ENCODE measurements at regions not wholly inside any gene's neighbourhood (a gene's known extent, or its start where the extent isn't known, plus 50 kb on each side); places are given as distances from the start of the nearest gene placed in this dataset.

DNA sequence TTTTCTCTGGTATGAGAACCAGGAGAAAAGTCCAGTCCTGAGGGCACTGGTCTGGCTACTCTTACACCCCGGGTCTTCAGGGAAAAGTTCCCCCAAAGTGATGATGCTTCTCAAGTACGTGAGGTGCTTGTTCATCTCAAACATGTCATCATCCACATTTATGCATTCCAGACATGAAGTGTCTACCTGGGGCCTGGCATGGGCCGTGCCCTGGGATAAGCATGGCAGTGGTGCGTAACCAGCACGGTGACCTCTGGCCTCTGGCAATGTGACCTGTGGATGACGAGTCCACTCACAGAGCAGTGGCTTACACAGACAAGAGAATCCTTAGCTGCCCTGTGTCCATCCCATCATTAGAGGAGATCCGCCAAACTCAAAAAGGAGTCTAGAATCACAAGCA lies 74.8 kb upstream of the LGALSL start:
- H2BK120ac ChIP-seq (ENCODE audit: low read depth, low read length) = no peak overlapping the region
- H3K4ac ChIP-seq (ENCODE audit: low read length) = no peak overlapping the region
- WGBS, 2 donors (ENCODE audit: extremely low coverage in 2 of 2, insufficient read length in 2 of 2, insufficient replicate concordance in 1 of 2) = no CpG with 5 or more reads among the region's 7 CpGs
- no peak overlapping the region for H2BK12ac ChIP-seq (ENCODE audit: low read length)
- no peak overlapping the region for H2BK15ac ChIP-seq (ENCODE audit: low read length)
- H4K8ac ChIP-seq (ENCODE audit: low read depth, low read length) = peak overlapping the region; percentile 1
- H3K79me1 ChIP-seq (ENCODE audit: low read depth, low read length) = no peaks in the 10 kb centered on the region
- peak overlapping the region; percentile 72 for H3K14ac ChIP-seq (ENCODE audit: low read length)
- no peak overlapping the region for H2BK5ac ChIP-seq (ENCODE audit: low read length)
- no peaks in the 10 kb centered on the region for H3K36me3 ChIP-seq (replicated peaks in 1 of 2; ENCODE audit: control insufficient read depth in 2 of 2, insufficient read depth in 2 of 2, low read length in 2 of 2)
- H4K91ac ChIP-seq (ENCODE audit: low read depth, low read length, poor library complexity) = no peak overlapping the region
- H3K4me3 ChIP-seq (ENCODE audit: low read length in 2 of 2) = no peak overlapping the region
- no peak for DNase-seq (ENCODE audit: low spot score)
- H3K23ac ChIP-seq (ENCODE audit: low read depth, low read length, poor library complexity) = no peak overlapping the region
- H3K4me1 ChIP-seq (ENCODE audit: control insufficient read depth in 2 of 2, insufficient read depth in 1 of 2, low read depth in 1 of 2, low read length in 2 of 2) = peaks cover 1 to 2% of the 10 kb centered on the region in 2 donors
- no peaks in the 10 kb centered on the region for H3K27me3 ChIP-seq (ENCODE audit: control insufficient read depth in 3 of 3, insufficient read depth in 3 of 3, low read depth in 1 of 3, low read length in 3 of 3)
- no peak overlapping the region for H3K9ac ChIP-seq (ENCODE audit: low read depth, low read length, poor library complexity)
- H2AFZ ChIP-seq (ENCODE audit: low read length) = no peak overlapping the region
- H3K27ac ChIP-seq (replicated peaks; ENCODE audit: low read length) = no peak overlapping the region
- no peak overlapping the region for H3K4me2 ChIP-seq (ENCODE audit: insufficient read depth, low read length, poor library complexity, severe bottlenecking)
- no peak overlapping the region for H3K18ac ChIP-seq (ENCODE audit: low read length)
- no peaks in the 10 kb centered on the region for H3K9me3 ChIP-seq (replicated peaks in 1 of 2; ENCODE audit: control insufficient read depth in 2 of 2, insufficient read depth in 1 of 2, low read depth in 1 of 2, low read length in 2 of 2)
- H2AK5ac ChIP-seq (ENCODE audit: low read depth, low read length) = no peak overlapping the region

DNA sequence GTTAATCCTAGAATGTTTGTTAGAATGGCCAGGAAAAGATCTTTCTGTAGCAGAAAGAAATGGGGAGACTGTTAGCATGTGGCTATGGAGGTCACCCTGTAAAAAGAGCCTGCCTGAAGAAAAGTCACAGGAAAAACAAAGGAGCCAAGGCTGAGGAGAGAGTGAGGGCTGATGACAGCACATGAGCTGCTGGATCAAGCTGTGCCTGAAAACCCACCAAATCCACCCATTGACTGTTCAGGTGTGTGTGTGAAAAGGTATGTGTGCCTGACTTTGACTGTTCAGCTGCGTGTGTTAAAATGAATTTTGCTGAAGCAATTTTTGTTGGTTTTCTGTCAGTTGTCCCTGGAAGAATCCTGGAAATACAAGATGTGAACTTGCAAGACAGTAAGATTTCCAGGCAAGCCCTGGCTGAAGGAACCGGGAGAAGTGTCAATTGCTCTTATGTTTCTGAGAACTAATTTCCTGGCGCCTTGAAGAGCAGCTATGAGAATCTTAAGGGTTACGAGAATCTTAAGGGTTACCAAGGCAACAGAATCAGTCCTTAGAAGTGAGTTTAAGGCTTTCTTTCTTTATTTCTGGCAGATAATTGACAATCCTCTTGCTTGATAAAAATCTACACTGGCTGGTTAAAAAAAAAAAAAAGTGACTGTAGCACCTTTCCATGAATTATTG lies 73.0 kb upstream of the LGALSL start:
- Histone ChIP-seq H2BK12ac (ENCODE audit: low read length) (no peak overlapping the region), H3K79me1 (ENCODE audit: low read depth, low read length) (no peaks in the 10 kb centered on the region), H3K9me3 (replicated peaks in 1 of 2; ENCODE audit: control insufficient read depth in 2 of 2, insufficient read depth in 1 of 2, low read depth in 1 of 2, low read length in 2 of 2) (no peaks in the 10 kb centered on the region), H3K4me1 (ENCODE audit: control insufficient read depth in 2 of 2, insufficient read depth in 1 of 2, low read depth in 1 of 2, low read length in 2 of 2) (peaks cover 1 to 2% of the 10 kb centered on the region in 2 donors), H3K4me3 (ENCODE audit: low read length in 2 of 2) (no peak overlapping the region), H3K18ac (ENCODE audit: low read length) (no peak overlapping the region), H3K4ac (ENCODE audit: low read length) (no peak overlapping the region), H3K27ac (replicated peaks; ENCODE audit: low read length) (no peak overlapping the region), H3K4me2 (ENCODE audit: insufficient read depth, low read length, poor library complexity, severe bottlenecking) (no peak overlapping the region), H2BK15ac (ENCODE audit: low read length) (no peak overlapping the region), H4K8ac (ENCODE audit: low read depth, low read length) (no peak overlapping the region), H4K91ac (ENCODE audit: low read depth, low read length, poor library complexity) (no peak overlapping the region), H2AK5ac (ENCODE audit: low read depth, low read length) (no peak overlapping the region), H3K23ac (ENCODE audit: low read depth, low read length, poor library complexity) (no peak overlapping the region), H3K9ac (ENCODE audit: low read depth, low read length, poor library complexity) (no peak overlapping the region), H3K36me3 (replicated peaks in 1 of 2; ENCODE audit: control insufficient read depth in 2 of 2, insufficient read depth in 2 of 2, low read length in 2 of 2) (no peaks in the 10 kb centered on the region), H3K27me3 (ENCODE audit: control insufficient read depth in 3 of 3, insufficient read depth in 3 of 3, low read depth in 1 of 3, low read length in 3 of 3) (no peaks in the 10 kb centered on the region), H3K14ac (ENCODE audit: low read length) (no peak overlapping the region), H2AFZ (ENCODE audit: low read length) (no peak overlapping the region), H2BK120ac (ENCODE audit: low read depth, low read length) (no peak overlapping the region), H2BK5ac (ENCODE audit: low read length) (no peak overlapping the region)
- no peak for DNase-seq (ENCODE audit: low spot score)
- no CpG with 5 or more reads among the region's 4 CpGs for WGBS, 2 donors (ENCODE audit: extremely low coverage in 2 of 2, insufficient read length in 2 of 2, insufficient replicate concordance in 1 of 2)

GRCh38 chr2:64383016-64383591 lies 70.9 kb upstream of the LGALSL start:
- H3K79me1 ChIP-seq (ENCODE audit: low read depth, low read length) = no peaks in the 10 kb centered on the region
- no peak overlapping the region for H2BK15ac ChIP-seq (ENCODE audit: low read length)
- no peak overlapping the region for H2AK5ac ChIP-seq (ENCODE audit: low read depth, low read length)
- H3K18ac ChIP-seq (ENCODE audit: low read length) = no peak overlapping the region
- no peak overlapping the region for H3K9ac ChIP-seq (ENCODE audit: low read depth, low read length, poor library complexity)
- H3K4me3 ChIP-seq (ENCODE audit: low read length in 2 of 2) = no peak overlapping the region
- no peak overlapping the region for H2AFZ ChIP-seq (ENCODE audit: low read length)
- H3K27ac ChIP-seq (replicated peaks; ENCODE audit: low read length) = no peak overlapping the region
- no peaks in the 10 kb centered on the region for H3K27me3 ChIP-seq (ENCODE audit: control insufficient read depth in 3 of 3, insufficient read depth in 3 of 3, low read depth in 1 of 3, low read length in 3 of 3)
- no peak for DNase-seq (ENCODE audit: low spot score)
- H3K4me1 ChIP-seq (ENCODE audit: control insufficient read depth in 2 of 2, insufficient read depth in 1 of 2, low read depth in 1 of 2, low read length in 2 of 2) = peaks cover 2 to 3% of the 10 kb centered on the region in 2 donors
- H3K9me3 ChIP-seq (replicated peaks in 1 of 2; ENCODE audit: control insufficient read depth in 2 of 2, insufficient read depth in 1 of 2, low read depth in 1 of 2, low read length in 2 of 2) = peaks cover 0 to 4% of the 10 kb centered on the region in 2 donors
- no peak overlapping the region for H2BK12ac ChIP-seq (ENCODE audit: low read length)
- no peak overlapping the region for H3K4ac ChIP-seq (ENCODE audit: low read length)
- no peak overlapping the region for H3K23ac ChIP-seq (ENCODE audit: low read depth, low read length, poor library complexity)
- H3K14ac ChIP-seq (ENCODE audit: low read length) = no peak overlapping the region
- no CpG with 5 or more reads among the region's 5 CpGs for WGBS, 2 donors (ENCODE audit: extremely low coverage in 2 of 2, insufficient read length in 2 of 2, insufficient replicate concordance in 1 of 2)
- H4K91ac ChIP-seq (ENCODE audit: low read depth, low read length, poor library complexity) = no peak overlapping the region
- no peak overlapping the region for H4K8ac ChIP-seq (ENCODE audit: low read depth, low read length)
- H3K36me3 ChIP-seq (replicated peaks in 1 of 2; ENCODE audit: control insufficient read depth in 2 of 2, insufficient read depth in 2 of 2, low read length in 2 of 2) = no peaks in the 10 kb centered on the region
- H3K4me2 ChIP-seq (ENCODE audit: insufficient read depth, low read length, poor library complexity, severe bottlenecking) = no peak overlapping the region
- H2BK5ac ChIP-seq (ENCODE audit: low read length) = no peak overlapping the region
- H2BK120ac ChIP-seq (ENCODE audit: low read depth, low read length) = no peak overlapping the region

- H3K23ac ChIP-seq (ENCODE audit: low read depth, low read length, poor library complexity) = no peak overlapping the region
- no peak for DNase-seq (ENCODE audit: low spot score)
Measured at GRCh38 chr2:64383881-64384280, 70.1 kb upstream of the LGALSL start.

More at GRCh38 chr2:64383881-64384280, 70.1 kb upstream of the LGALSL start:
- WGBS, 2 donors (ENCODE audit: extremely low coverage in 2 of 2, insufficient read length in 2 of 2, insufficient replicate concordance in 1 of 2) = no CpG with 5 or more reads among the region's 3 CpGs
- no peaks in the 10 kb centered on the region for H3K27me3 ChIP-seq (ENCODE audit: control insufficient read depth in 3 of 3, insufficient read depth in 3 of 3, low read depth in 1 of 3, low read length in 3 of 3)
- H2BK15ac ChIP-seq (ENCODE audit: low read length) = no peak overlapping the region
- H3K4me2 ChIP-seq (ENCODE audit: insufficient read depth, low read length, poor library complexity, severe bottlenecking) = no peak overlapping the region
- no peaks in the 10 kb centered on the region for H3K79me1 ChIP-seq (ENCODE audit: low read depth, low read length)
- H2BK12ac ChIP-seq (ENCODE audit: low read length) = no peak overlapping the region
- no peak overlapping the region for H3K4me3 ChIP-seq (ENCODE audit: low read length in 2 of 2)
- no peak overlapping the region for H2BK5ac ChIP-seq (ENCODE audit: low read length)
- no peaks in the 10 kb centered on the region for H3K36me3 ChIP-seq (replicated peaks in 1 of 2; ENCODE audit: control insufficient read depth in 2 of 2, insufficient read depth in 2 of 2, low read length in 2 of 2)
- H3K9me3 ChIP-seq (replicated peaks in 1 of 2; ENCODE audit: control insufficient read depth in 2 of 2, insufficient read depth in 1 of 2, low read depth in 1 of 2, low read length in 2 of 2) = peaks cover 0 to 4% of the 10 kb centered on the region in 2 donors
- no peak overlapping the region for H2BK120ac ChIP-seq (ENCODE audit: low read depth, low read length)
- H3K4me1 ChIP-seq (ENCODE audit: control insufficient read depth in 2 of 2, insufficient read depth in 1 of 2, low read depth in 1 of 2, low read length in 2 of 2) = peaks cover 2 to 3% of the 10 kb centered on the region in 2 donors
- no peak overlapping the region for H3K9ac ChIP-seq (ENCODE audit: low read depth, low read length, poor library complexity)
- H4K91ac ChIP-seq (ENCODE audit: low read depth, low read length, poor library complexity) = no peak overlapping the region
- H3K4ac ChIP-seq (ENCODE audit: low read length) = no peak overlapping the region
- H3K27ac ChIP-seq (replicated peaks; ENCODE audit: low read length) = no peak overlapping the region
- H3K14ac ChIP-seq (ENCODE audit: low read length) = no peak overlapping the region
- H2AFZ ChIP-seq (ENCODE audit: low read length) = no peak overlapping the region
- H3K18ac ChIP-seq (ENCODE audit: low read length) = peak overlapping the region; percentile 36
- no peak overlapping the region for H2AK5ac ChIP-seq (ENCODE audit: low read depth, low read length)
- no peak overlapping the region for H4K8ac ChIP-seq (ENCODE audit: low read depth, low read length)

Measured in neuronal stem cell (in vitro differentiated cells).